ENCODE measurements at regions not wholly inside any gene's neighbourhood (a gene's known extent, or its start where the extent isn't known, plus 50 kb on each side); places are given as distances from the start of the nearest gene placed in this dataset.

DNA sequence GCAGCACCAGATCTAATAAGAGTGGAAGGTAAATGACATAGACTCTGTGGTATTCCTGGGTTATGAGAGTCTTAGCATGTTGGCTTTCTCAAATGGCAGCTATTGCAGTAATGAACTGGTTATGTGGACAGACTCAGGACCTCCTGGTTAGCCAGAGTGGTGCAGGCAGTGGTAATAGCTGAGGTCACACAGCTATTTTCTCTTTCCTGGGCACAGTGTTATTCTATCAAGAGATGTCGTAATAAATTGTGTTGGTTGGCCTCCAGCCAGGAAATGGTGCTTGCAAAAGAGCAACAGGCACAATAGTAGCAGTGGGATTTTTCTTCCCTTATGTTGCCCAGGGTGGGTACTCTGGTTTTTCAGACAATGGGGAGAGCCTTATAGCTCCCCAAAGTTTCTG lies 279.2 kb upstream of the FGF16 start:
- TF ChIP-seq, protein P1, sequence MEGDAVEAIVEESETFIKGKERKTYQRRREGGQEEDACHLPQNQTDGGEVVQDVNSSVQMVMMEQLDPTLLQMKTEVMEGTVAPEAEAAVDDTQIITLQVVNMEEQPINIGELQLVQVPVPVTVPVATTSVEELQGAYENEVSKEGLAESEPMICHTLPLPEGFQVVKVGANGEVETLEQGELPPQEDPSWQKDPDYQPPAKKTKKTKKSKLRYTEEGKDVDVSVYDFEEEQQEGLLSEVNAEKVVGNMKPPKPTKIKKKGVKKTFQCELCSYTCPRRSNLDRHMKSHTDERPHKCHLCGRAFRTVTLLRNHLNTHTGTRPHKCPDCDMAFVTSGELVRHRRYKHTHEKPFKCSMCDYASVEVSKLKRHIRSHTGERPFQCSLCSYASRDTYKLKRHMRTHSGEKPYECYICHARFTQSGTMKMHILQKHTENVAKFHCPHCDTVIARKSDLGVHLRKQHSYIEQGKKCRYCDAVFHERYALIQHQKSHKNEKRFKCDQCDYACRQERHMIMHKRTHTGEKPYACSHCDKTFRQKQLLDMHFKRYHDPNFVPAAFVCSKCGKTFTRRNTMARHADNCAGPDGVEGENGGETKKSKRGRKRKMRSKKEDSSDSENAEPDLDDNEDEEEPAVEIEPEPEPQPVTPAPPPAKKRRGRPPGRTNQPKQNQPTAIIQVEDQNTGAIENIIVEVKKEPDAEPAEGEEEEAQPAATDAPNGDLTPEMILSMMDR (conservative IDR thresholded peaks at IDR 0.05 in 1 of 2, IDR thresholded peaks at IDR 0.05 in 1 of 2; ENCODE audit: extremely low read depth in 1 of 2, insufficient read depth in 1 of 2, low read depth in 1 of 2, low read length in 2 of 2): no peak
- no peak for TF ChIP-seq EZH2 (IDR thresholded peaks at IDR 0.05; ENCODE audit: borderline replicate concordance, low read length)

Measured in mammary epithelial cell (primary cell).